ENCODE measurements at regions not wholly inside any gene's neighbourhood (a gene's known extent, or its start where the extent isn't known, plus 50 kb on each side); places are given as distances from the start of the nearest gene placed in this dataset.

GRCh38 chrX:45447331-45447730 is 246.7 kb upstream of the DIPK2B start:
- no peak overlapping the region for H3K4me3 ChIP-seq (ENCODE audit: control insufficient read depth, low read depth, low read length)
- no peak for TF ChIP-seq CTCF (IDR thresholded peaks at IDR 0.05; ENCODE audit: control insufficient read depth, insufficient read depth, low read depth, low read length, missing control alignments)
- DNase-seq (ENCODE audit: low read depth) = no peak

GRCh38 chrX:45445745-45446412 is 245.2 kb upstream of the DIPK2B start:
- no peak for TF ChIP-seq CTCF (IDR thresholded peaks at IDR 0.05; ENCODE audit: control insufficient read depth, insufficient read depth, low read depth, low read length, missing control alignments)
- DNase-seq (ENCODE audit: low read depth) = peak; percentile 76
- no peak overlapping the region for H3K4me3 ChIP-seq (ENCODE audit: control insufficient read depth, low read depth, low read length)

GRCh38 chrX:45437186-45437585 is 236.5 kb upstream of the DIPK2B start:
- no peak for DNase-seq (ENCODE audit: low read depth)
- no peak for TF ChIP-seq CTCF (IDR thresholded peaks at IDR 0.05; ENCODE audit: control insufficient read depth, insufficient read depth, low read depth, low read length, missing control alignments)
- no peak overlapping the region for H3K4me3 ChIP-seq (ENCODE audit: control insufficient read depth, low read depth, low read length)

- no peak overlapping the region for H3K4me3 ChIP-seq (ENCODE audit: control insufficient read depth, low read depth, low read length)
- DNase-seq (ENCODE audit: low read depth) = no peak
- no peak for TF ChIP-seq CTCF (IDR thresholded peaks at IDR 0.05; ENCODE audit: control insufficient read depth, insufficient read depth, low read depth, low read length, missing control alignments)
These were observed 234.8 kb upstream of the DIPK2B start for GRCh38 chrX:45435481-45435880.

- no peak for TF ChIP-seq CTCF (IDR thresholded peaks at IDR 0.05; ENCODE audit: control insufficient read depth, insufficient read depth, low read depth, low read length, missing control alignments)
- DNase-seq (ENCODE audit: low read depth) = no peak
- H3K4me3 ChIP-seq (ENCODE audit: control insufficient read depth, low read depth, low read length) = no peak overlapping the region
These were observed 233.6 kb upstream of the DIPK2B start for GRCh38 chrX:45434231-45434630.

GRCh38 chrX:45428831-45429230 is 228.2 kb upstream of the DIPK2B start:
- no peak for TF ChIP-seq CTCF (IDR thresholded peaks at IDR 0.05; ENCODE audit: control insufficient read depth, insufficient read depth, low read depth, low read length, missing control alignments)
- H3K4me3 ChIP-seq (ENCODE audit: control insufficient read depth, low read depth, low read length) = no peak overlapping the region
- DNase-seq (ENCODE audit: low read depth) = no peak

Data from AG09309 (cell line).